Daoy (cell line): ENCODE measurements at regions not wholly inside any gene's neighbourhood (a gene's known extent, or its start where the extent isn't known, plus 50 kb on each side); places are given as distances from the start of the nearest gene placed in this dataset.

Source experiments
- DNase-seq: peaks from one replicate; pipeline ENCODE4 v3.0.0-alpha.2; 2015; ENCODE audit warnings: low read depth

- no peak for DNase-seq
Measured at GRCh38 chr12:29879606-29880308, 96.0 kb upstream of the TMTC1 start.

- no peak for DNase-seq
Measured at GRCh38 chr12:29869946-29870345, 86.2 kb upstream of the TMTC1 start.

- no peak for DNase-seq
Measured at GRCh38 chr12:29867823-29868222, 84.1 kb upstream of the TMTC1 start.

- DNase-seq = no peak
Measured at GRCh38 chr12:29863665-29864064, 79.9 kb upstream of the TMTC1 start.

DNA sequence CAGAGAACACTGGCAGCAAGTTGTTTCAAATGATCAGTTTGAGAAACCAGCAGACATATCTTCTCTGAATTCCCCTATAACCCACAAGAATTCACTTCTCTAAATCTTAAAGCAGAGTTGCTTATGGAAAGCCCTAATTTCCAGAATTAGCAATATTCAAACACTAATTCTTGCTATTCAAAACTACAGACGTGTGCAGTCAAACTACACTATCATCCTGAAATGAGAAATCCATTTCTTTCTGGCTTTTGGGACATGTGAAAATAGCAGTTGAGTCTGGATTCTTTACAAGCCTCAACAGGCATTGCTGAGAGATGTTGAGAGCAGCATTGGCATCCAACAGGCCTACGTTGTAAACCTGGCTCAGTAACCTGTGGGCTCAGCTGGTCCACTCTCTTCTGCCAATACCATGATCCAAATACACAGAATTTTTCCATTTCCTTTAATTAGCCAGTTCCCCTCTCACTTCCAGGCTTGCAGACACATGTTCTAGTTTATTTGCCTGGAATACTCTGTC is 74.6 kb upstream of the TMTC1 start:
- no peak for DNase-seq

- DNase-seq = no peak
Measured at GRCh38 chr12:29847246-29847645, 63.5 kb upstream of the TMTC1 start.

DNA sequence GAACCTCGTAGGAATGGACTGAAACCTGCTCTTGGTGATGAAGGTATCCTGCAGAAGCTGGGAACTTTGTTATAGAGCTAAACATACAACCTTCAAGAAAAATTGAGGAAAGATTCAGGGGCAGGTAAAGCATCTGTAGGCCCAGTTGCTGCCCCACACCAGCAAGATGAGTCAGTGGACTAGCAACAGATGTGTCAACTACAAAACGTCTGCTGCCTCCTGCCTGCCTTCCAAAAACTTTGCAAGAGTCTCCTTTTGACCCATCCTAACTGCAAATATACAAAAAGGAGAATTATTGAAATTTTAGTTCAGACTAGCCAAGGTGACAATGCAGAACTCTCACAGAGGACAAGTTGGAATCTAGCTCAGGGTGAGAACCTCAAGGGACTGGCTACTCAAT is 60.9 kb upstream of the TMTC1 start:
- DNase-seq = no peak

- DNase-seq = no peak
Measured at GRCh38 chr12:29843036-29843435, 59.3 kb upstream of the TMTC1 start.

- DNase-seq = no peak
Measured at GRCh38 chr12:29838768-29839167, 55.0 kb upstream of the TMTC1 start.
